ENCODE measurements at regions not wholly inside any gene's neighbourhood (a gene's known extent, or its start where the extent isn't known, plus 50 kb on each side); places are given as distances from the start of the nearest gene placed in this dataset.

GRCh38 chr22:48734359-48734758 lies 1093.3 kb downstream of the BRD1 start:
- Histone ChIP-seq H3K27me3 (ENCODE audit: low read length) (no peaks in the 10 kb centered on the region), H4K20me1 (ENCODE audit: low read depth, low read length) (no peaks in the 10 kb centered on the region)

GRCh38 chr22:48729499-48730171 lies 1098.0 kb downstream of the BRD1 start:
- no peak overlapping the region for H2AFZ ChIP-seq (ENCODE audit: low read depth, low read length, severe bottlenecking)
- no peaks in the 10 kb centered on the region for H3K9me3 ChIP-seq (ENCODE audit: insufficient read depth, low read length)
- no peak overlapping the region for H3K4me2 ChIP-seq (ENCODE audit: low read depth, low read length, poor library complexity, severe bottlenecking)
- H4K20me1 ChIP-seq (ENCODE audit: low read depth, low read length): no peaks in the 10 kb centered on the region
- no peaks in the 10 kb centered on the region for H3K36me3 ChIP-seq (ENCODE audit: low read length)
- H3K27ac ChIP-seq (ENCODE audit: low read depth, low read length): no peak overlapping the region
- H3K4me3 ChIP-seq (ENCODE audit: insufficient read depth, low read length, poor library complexity, severe bottlenecking): no peak overlapping the region
- TF ChIP-seq EZH2phosphoT487 (conservative IDR thresholded peaks at IDR 0.05; ENCODE audit: low read length): no peak
- TF ChIP-seq CTCF (IDR thresholded peaks at IDR 0.05; ENCODE audit: insufficient read depth, low read length, poor library complexity, severe bottlenecking): no peak
- H3F3A ChIP-seq (ENCODE audit: insufficient read depth): no peaks in the 10 kb centered on the region
- H3K9me2 ChIP-seq (replicated peaks; ENCODE audit: insufficient read depth, low read length): no peaks in the 10 kb centered on the region
- H3K27me3 ChIP-seq (ENCODE audit: low read length): no peaks in the 10 kb centered on the region
- H3K79me2 ChIP-seq (ENCODE audit: insufficient read depth, low read length): no peaks in the 10 kb centered on the region
- no peak overlapping the region for H3K9ac ChIP-seq (ENCODE audit: low read length)

More at GRCh38 chr22:48734359-48734758, 1093.3 kb downstream of the BRD1 start:
- no peak overlapping the region for H3K9ac ChIP-seq (ENCODE audit: low read length)
- no peaks in the 10 kb centered on the region for H3K36me3 ChIP-seq (ENCODE audit: low read length)
- H2AFZ ChIP-seq (ENCODE audit: low read depth, low read length, severe bottlenecking): no peak overlapping the region
- no peak overlapping the region for H3K4me2 ChIP-seq (ENCODE audit: low read depth, low read length, poor library complexity, severe bottlenecking)
- no peaks in the 10 kb centered on the region for H3F3A ChIP-seq (ENCODE audit: insufficient read depth)
- H3K27ac ChIP-seq (ENCODE audit: low read depth, low read length): no peak overlapping the region
- no peaks in the 10 kb centered on the region for H3K79me2 ChIP-seq (ENCODE audit: insufficient read depth, low read length)
- no peaks in the 10 kb centered on the region for H3K9me2 ChIP-seq (replicated peaks; ENCODE audit: insufficient read depth, low read length)
- H3K9me3 ChIP-seq (ENCODE audit: insufficient read depth, low read length): no peaks in the 10 kb centered on the region
- H3K4me3 ChIP-seq (ENCODE audit: insufficient read depth, low read length, poor library complexity, severe bottlenecking): no peak overlapping the region
- TF ChIP-seq EZH2phosphoT487 (conservative IDR thresholded peaks at IDR 0.05; ENCODE audit: low read length): no peak
- no peak for TF ChIP-seq CTCF (IDR thresholded peaks at IDR 0.05; ENCODE audit: insufficient read depth, low read length, poor library complexity, severe bottlenecking)

DNA sequence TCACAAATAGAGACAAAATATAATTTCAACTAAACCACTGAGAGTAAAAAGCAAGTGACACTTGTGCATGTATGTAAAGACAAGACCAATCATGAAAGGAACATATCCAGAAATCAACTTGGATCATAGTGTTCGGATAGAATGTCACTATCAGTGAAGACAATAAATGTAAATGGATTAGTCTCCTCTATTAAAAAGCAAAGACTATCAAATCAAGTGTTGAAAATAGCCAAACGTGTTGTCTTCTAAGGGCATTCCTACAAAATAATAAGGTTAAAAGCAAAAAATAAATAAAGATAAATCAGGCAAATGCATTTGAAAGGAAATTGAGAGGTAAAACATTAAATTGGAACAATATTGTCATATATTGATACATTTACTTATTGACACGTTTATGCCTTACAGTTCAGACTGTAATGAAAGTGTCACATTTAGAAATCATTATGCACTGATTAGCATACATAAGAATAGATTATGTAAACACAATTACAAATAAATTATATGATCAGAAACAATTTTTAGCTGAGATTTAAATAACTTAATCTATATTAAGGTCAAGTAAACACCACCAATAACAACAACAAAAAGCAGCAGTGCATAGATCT lies 1100.1 kb downstream of the BRD1 start:
- H3K36me3 ChIP-seq (ENCODE audit: low read length): no peaks in the 10 kb centered on the region
- no peak overlapping the region for H3K4me2 ChIP-seq (ENCODE audit: low read depth, low read length, poor library complexity, severe bottlenecking)
- TF ChIP-seq CTCF (IDR thresholded peaks at IDR 0.05; ENCODE audit: insufficient read depth, low read length, poor library complexity, severe bottlenecking): no peak
- no peak for TF ChIP-seq EZH2phosphoT487 (conservative IDR thresholded peaks at IDR 0.05; ENCODE audit: low read length)
- H3K27ac ChIP-seq (ENCODE audit: low read depth, low read length): no peak overlapping the region
- H3K9ac ChIP-seq (ENCODE audit: low read length): no peak overlapping the region
- H4K20me1 ChIP-seq (ENCODE audit: low read depth, low read length): no peaks in the 10 kb centered on the region
- no peaks in the 10 kb centered on the region for H3K79me2 ChIP-seq (ENCODE audit: insufficient read depth, low read length)
- no peaks in the 10 kb centered on the region for H3F3A ChIP-seq (ENCODE audit: insufficient read depth)
- H3K27me3 ChIP-seq (ENCODE audit: low read length): no peaks in the 10 kb centered on the region
- H3K9me2 ChIP-seq (replicated peaks; ENCODE audit: insufficient read depth, low read length): no peaks in the 10 kb centered on the region
- H3K4me3 ChIP-seq (ENCODE audit: insufficient read depth, low read length, poor library complexity, severe bottlenecking): no peak overlapping the region
- no peak overlapping the region for H2AFZ ChIP-seq (ENCODE audit: low read depth, low read length, severe bottlenecking)
- no peaks in the 10 kb centered on the region for H3K9me3 ChIP-seq (ENCODE audit: insufficient read depth, low read length)
